ENCODE measurements at regions not wholly inside any gene's neighbourhood (a gene's known extent, or its start where the extent isn't known, plus 50 kb on each side); places are given as distances from the start of the nearest gene placed in this dataset.

- TF ChIP-seq CTCF (conservative IDR thresholded peaks at IDR 0.05) (no peak), ZFX (IDR thresholded peaks at IDR 0.05) (no peak)
Observed at GRCh38 chr5:39640552-39640951, 215.8 kb upstream of the DAB2 start.
